ENCODE measurements at regions not wholly inside any gene's neighbourhood (a gene's known extent, or its start where the extent isn't known, plus 50 kb on each side); places are given as distances from the start of the nearest gene placed in this dataset.

GRCh38 chr9:120187758-120188157 lies 392.2 kb downstream of the CDK5RAP2 start:
- TF ChIP-seq CTCF (IDR thresholded peaks at IDR 0.05; ENCODE audit: low read depth, low read length, poor library complexity, severe bottlenecking) (no peak), EZH2phosphoT487 (IDR thresholded peaks at IDR 0.05; ENCODE audit: borderline replicate concordance, low read length) (no peak)

Measured in DOHH2 (cell line).